Thyroid gland (tissue), 4 donors: ENCODE measurements at regions not wholly inside any gene's neighbourhood (a gene's known extent, or its start where the extent isn't known, plus 50 kb on each side); places are given as distances from the start of the nearest gene placed in this dataset.

Experiments
- CTCF ChIP-seq, 6 experiments: fragments of 200-600 bp in 3 of 6; fragments of 450-650 bp in 3 of 6; sonication (generic) in 3 of 6; IDR thresholded peaks; one replicate each; pipeline ENCODE4 v1.5.1; 2016 to 2019; ENCODE audit warnings: antibody characterized with exemption in 6 of 6, mild to moderate bottlenecking in 2 of 6, inconsistent platforms in 1 of 6, moderate library complexity in 1 of 6
- POLR2A ChIP-seq, 2 donors: fragments of 450-650 bp; IDR thresholded peaks; one replicate each; pipeline ENCODE4 v1.6.1; 2017; ENCODE audit warnings: antibody characterized with exemption in 2 of 2, mild to moderate bottlenecking in 2 of 2, moderate library complexity in 1 of 2

GRCh38 chr5:145628525-145628924, 206.6 kb downstream of the PRELID2 start:
- TF ChIP-seq CTCF (IDR thresholded peaks at IDR 0.05): no peak
- no peak for TF ChIP-seq POLR2A (IDR thresholded peaks at IDR 0.05)
